BJ (cell line): ENCODE measurements at regions not wholly inside any gene's neighbourhood (a gene's known extent, or its start where the extent isn't known, plus 50 kb on each side); places are given as distances from the start of the nearest gene placed in this dataset.

Source experiments
- CTCF ChIA-PET: fragments of 350-600 bp; formaldehyde crosslinking; extraction: SDS; loops from one replicate; lab custom pipeline; 2021; ENCODE audit warnings: antibody characterized with exemption, inconsistent platforms; lab: Yijun Ruan, JAX
- POLR2A ChIA-PET: fragments of 300-600 bp; sonication (Branson Sonifier 250); formaldehyde crosslinking; extraction: SDS; loops from one replicate; lab custom pipeline; 2021; ENCODE audit warnings: antibody characterized with exemption; lab: Charles Lee
- DNase-seq: peaks from one replicate; pipeline ENCODE4 v3.0.0-alpha.2; 2011; ENCODE audit warnings: low read depth
- H3K27me3 ChIP-seq: 2 replicates; pipeline ENCODE4 v1.6.0; 2011; ENCODE audit warnings: low read length; ENCODE audit not compliant: control insufficient read depth, insufficient read depth
- H3K36me3 ChIP-seq: 2 replicates; pipeline ENCODE4 v1.5.1; 2011; ENCODE audit warnings: low read length; ENCODE audit not compliant: control insufficient read depth, insufficient read depth
- H3K4me3 ChIP-seq: 2 replicates; pipeline ENCODE4 v1.5.1; 2011; ENCODE audit warnings: low read depth, mild to moderate bottlenecking, control low read depth, low read length
- TF ChIP-seq, protein P1 (sequence below): IDR thresholded peaks from 2 replicates; pipeline ENCODE4 v1.5.1; 2011; ENCODE audit warnings: low read depth, mild to moderate bottlenecking, control low read depth, inconsistent platforms, low read length, moderate library complexity; ENCODE audit not compliant: insufficient read depth

DNA sequence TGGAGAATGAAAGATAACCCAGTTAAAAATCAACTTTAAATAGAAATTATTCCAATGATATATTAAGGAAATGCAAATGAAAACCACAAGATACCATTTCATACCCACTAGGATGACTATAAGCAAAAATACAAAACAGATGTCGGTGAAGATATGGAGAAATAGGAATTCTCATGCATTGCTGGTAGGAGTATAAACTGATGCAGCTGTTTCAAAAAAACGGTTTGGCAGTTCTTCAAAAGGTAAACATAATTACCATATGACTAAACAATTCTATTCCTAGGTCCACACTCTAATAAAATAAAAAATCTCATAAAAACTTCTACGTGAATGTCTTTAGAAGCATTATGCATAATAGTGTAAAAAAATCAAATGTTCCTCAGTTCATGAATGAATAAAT, 763.3 kb upstream of the BRINP3 start:
- Histone ChIP-seq H3K27me3 (no peaks in the 10 kb centered on the region), H3K36me3 (no peaks in the 10 kb centered on the region), H3K4me3 (no peak overlapping the region)
- POLR2A ChIA-PET: no interaction called here
- TF ChIP-seq, protein P1, sequence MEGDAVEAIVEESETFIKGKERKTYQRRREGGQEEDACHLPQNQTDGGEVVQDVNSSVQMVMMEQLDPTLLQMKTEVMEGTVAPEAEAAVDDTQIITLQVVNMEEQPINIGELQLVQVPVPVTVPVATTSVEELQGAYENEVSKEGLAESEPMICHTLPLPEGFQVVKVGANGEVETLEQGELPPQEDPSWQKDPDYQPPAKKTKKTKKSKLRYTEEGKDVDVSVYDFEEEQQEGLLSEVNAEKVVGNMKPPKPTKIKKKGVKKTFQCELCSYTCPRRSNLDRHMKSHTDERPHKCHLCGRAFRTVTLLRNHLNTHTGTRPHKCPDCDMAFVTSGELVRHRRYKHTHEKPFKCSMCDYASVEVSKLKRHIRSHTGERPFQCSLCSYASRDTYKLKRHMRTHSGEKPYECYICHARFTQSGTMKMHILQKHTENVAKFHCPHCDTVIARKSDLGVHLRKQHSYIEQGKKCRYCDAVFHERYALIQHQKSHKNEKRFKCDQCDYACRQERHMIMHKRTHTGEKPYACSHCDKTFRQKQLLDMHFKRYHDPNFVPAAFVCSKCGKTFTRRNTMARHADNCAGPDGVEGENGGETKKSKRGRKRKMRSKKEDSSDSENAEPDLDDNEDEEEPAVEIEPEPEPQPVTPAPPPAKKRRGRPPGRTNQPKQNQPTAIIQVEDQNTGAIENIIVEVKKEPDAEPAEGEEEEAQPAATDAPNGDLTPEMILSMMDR: no peak
- CTCF ChIA-PET: no interaction called here
- DNase-seq: peak; percentile 5

DNA sequence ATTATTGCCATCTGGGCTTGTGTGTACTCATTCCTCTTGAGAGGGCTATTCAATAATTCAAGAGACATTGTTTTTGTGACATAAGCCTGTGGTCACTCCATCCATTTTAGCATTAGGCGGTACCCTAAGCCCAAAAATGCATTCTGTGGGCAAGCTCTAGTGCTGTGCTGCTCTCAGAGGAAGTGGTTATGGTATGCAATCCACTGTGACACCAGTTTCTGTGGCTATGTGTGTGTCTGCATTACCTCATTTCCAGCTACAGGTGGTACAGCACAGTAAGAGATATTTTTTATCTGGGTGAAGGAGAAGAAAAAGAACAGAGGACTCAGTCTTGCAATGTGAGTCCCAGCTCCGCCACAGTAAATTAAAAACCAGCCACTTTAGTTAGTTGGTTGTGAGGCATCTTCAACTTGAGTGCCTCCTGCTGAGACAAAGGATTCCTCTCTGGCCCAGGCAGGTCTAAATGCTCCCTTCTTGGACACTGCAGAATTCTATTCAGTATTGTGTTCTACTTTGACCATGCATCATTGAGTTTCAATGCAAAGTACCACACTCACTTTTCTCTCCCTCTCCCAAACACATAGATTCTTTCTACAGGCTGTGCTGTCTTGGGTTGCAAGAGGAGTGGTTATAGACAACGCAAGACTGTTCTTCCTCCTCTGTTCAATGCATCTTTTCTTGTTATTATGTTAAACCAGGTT, 777.8 kb upstream of the BRINP3 start:
- Histone ChIP-seq H3K4me3 (no peak overlapping the region), H3K36me3 (no peaks in the 10 kb centered on the region), H3K27me3 (no peaks in the 10 kb centered on the region)
- TF ChIP-seq, protein P1: no peak
- ChIA-PET POLR2A (no interaction called here), CTCF (no interaction called here)
- DNase-seq: no peak

DNA sequence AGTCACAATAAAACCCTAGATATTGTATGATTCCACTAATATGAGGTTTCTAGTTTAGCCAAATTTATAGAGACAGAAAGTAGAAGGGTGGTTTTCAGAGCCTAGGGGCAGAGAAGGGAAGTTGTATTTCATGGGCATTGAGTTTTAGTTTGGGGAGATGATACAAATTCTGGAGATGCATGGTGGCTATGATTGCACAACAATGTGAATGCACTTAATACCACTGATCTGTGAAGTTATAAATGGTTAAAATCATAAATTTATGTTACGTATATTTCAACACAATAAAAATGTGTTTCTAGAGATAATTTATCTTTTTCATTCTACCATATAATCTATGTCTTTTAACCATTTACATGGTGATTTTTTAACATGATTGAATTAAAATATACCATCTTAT, 779.3 kb upstream of the BRINP3 start:
- H3K36me3 ChIP-seq: no peaks in the 10 kb centered on the region
- TF ChIP-seq, protein P1: no peak
- no peaks in the 10 kb centered on the region for H3K27me3 ChIP-seq
- no peak for DNase-seq
- ChIA-PET POLR2A (no interaction called here), CTCF (no interaction called here)
- H3K4me3 ChIP-seq: no peak overlapping the region

DNA sequence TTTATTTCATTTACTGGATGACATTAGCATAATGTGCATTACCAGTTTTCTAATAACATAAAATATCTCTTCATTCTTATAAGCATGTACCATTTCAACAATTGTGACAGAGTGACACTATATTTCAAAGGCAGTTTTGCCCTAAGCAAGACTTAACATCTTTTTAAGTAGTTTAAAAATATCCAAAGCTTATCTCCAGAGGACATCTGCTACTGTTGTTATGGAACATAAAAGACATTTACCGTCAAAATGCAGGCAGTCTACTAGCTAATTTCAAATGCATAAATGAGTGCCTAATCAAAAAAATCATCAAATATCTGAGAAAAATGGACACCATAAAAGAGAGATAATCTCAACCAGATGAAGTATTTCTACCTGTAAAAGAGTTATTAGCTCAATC, 782.4 kb upstream of the BRINP3 start:
- Histone ChIP-seq H3K4me3 (no peak overlapping the region), H3K36me3 (no peaks in the 10 kb centered on the region), H3K27me3 (no peaks in the 10 kb centered on the region)
- TF ChIP-seq, protein P1: no peak
- ChIA-PET POLR2A (no interaction called here), CTCF (no interaction called here)
- no peak for DNase-seq

DNA sequence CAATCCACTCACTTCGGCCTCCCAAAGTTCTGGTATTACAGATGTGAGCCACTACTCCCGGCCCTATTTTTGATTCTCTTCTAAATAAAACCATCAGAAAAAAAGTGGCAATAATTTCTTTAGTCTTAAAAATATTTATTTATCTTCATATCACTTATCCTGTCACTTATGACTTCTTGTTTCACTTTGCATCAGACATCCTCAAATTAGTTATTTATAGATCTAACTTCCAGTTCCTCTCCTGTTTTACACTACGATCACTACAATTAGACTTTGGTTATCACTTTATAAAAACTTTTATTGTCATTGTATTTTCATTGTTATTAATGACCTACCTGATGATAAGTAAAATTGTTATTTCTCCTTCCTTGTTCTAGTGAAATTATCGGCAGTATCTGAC, 783.4 kb upstream of the BRINP3 start:
- TF ChIP-seq, protein P1: no peak
- no peaks in the 10 kb centered on the region for H3K36me3 ChIP-seq
- ChIA-PET CTCF (no interaction called here), POLR2A (no interaction called here)
- no peaks in the 10 kb centered on the region for H3K27me3 ChIP-seq
- no peak overlapping the region for H3K4me3 ChIP-seq
- DNase-seq: no peak
